ENCODE measurements at regions not wholly inside any gene's neighbourhood (a gene's known extent, or its start where the extent isn't known, plus 50 kb on each side); places are given as distances from the start of the nearest gene placed in this dataset.

GRCh38 chr2:242034138-242034537 is 164.6 kb downstream of the RTP5 start:
- Histone ChIP-seq H3K27ac (ENCODE audit: low read depth, low read length) (no peak overlapping the region), H3K4me3 (ENCODE audit: low read depth, low read length) (no peak overlapping the region), H3K36me3 (ENCODE audit: control insufficient read depth, insufficient read depth, low read length) (no peaks in the 10 kb centered on the region), H3K9me3 (ENCODE audit: control insufficient read depth, insufficient read depth, low read length) (no peaks in the 10 kb centered on the region), H3K9ac (ENCODE audit: low read depth, low read length) (no peak overlapping the region), H3K27me3 (ENCODE audit: control insufficient read depth, insufficient read depth, low read length) (no peaks in the 10 kb centered on the region; the same call in 1 of the 2 replicates), H3K4me1 (ENCODE audit: control insufficient read depth, insufficient read depth, low read length) (peaks cover 7% of the 10 kb centered on the region; the same call in 1 of the 2 replicates)

- no peaks in the 10 kb centered on the region; the same call in 1 of the 2 replicates for H3K27me3 ChIP-seq (ENCODE audit: control insufficient read depth, insufficient read depth, low read length)
- no peaks in the 10 kb centered on the region for H3K9me3 ChIP-seq (ENCODE audit: control insufficient read depth, insufficient read depth, low read length)
- no peak overlapping the region for H3K27ac ChIP-seq (ENCODE audit: low read depth, low read length)
- H3K4me1 ChIP-seq (ENCODE audit: control insufficient read depth, insufficient read depth, low read length), result peaks cover 7% of the 10 kb centered on the region; the same call in 1 of the 2 replicates
- no peak overlapping the region for H3K9ac ChIP-seq (ENCODE audit: low read depth, low read length)
- no peaks in the 10 kb centered on the region for H3K36me3 ChIP-seq (ENCODE audit: control insufficient read depth, insufficient read depth, low read length)
- no peak overlapping the region for H3K4me3 ChIP-seq (ENCODE audit: low read depth, low read length)
Measured at GRCh38 chr2:242034996-242035814, 165.7 kb downstream of the RTP5 start.

GRCh38 chr2:242035858-242036652 is 166.5 kb downstream of the RTP5 start:
- no peak overlapping the region for H3K27ac ChIP-seq (ENCODE audit: low read depth, low read length)
- H3K36me3 ChIP-seq (ENCODE audit: control insufficient read depth, insufficient read depth, low read length), result no peaks in the 10 kb centered on the region
- H3K4me1 ChIP-seq (ENCODE audit: control insufficient read depth, insufficient read depth, low read length), result peaks cover 7% of the 10 kb centered on the region; the same call in 1 of the 2 replicates
- no peak overlapping the region for H3K9ac ChIP-seq (ENCODE audit: low read depth, low read length)
- H3K9me3 ChIP-seq (ENCODE audit: control insufficient read depth, insufficient read depth, low read length), result no peaks in the 10 kb centered on the region
- no peaks in the 10 kb centered on the region; the same call in 1 of the 2 replicates for H3K27me3 ChIP-seq (ENCODE audit: control insufficient read depth, insufficient read depth, low read length)
- H3K4me3 ChIP-seq (ENCODE audit: low read depth, low read length), result no peak overlapping the region

GRCh38 chr2:242036653-242036950 is 167.1 kb downstream of the RTP5 start:
- no peak overlapping the region for H3K9ac ChIP-seq (ENCODE audit: low read depth, low read length)
- H3K27me3 ChIP-seq (ENCODE audit: control insufficient read depth, insufficient read depth, low read length), result no peaks in the 10 kb centered on the region; the same call in 1 of the 2 replicates
- H3K4me1 ChIP-seq (ENCODE audit: control insufficient read depth, insufficient read depth, low read length), result peaks cover 7% of the 10 kb centered on the region; the same call in 1 of the 2 replicates
- no peaks in the 10 kb centered on the region for H3K9me3 ChIP-seq (ENCODE audit: control insufficient read depth, insufficient read depth, low read length)
- H3K36me3 ChIP-seq (ENCODE audit: control insufficient read depth, insufficient read depth, low read length), result no peaks in the 10 kb centered on the region
- no peak overlapping the region for H3K27ac ChIP-seq (ENCODE audit: low read depth, low read length)
- H3K4me3 ChIP-seq (ENCODE audit: low read depth, low read length), result no peak overlapping the region

- Histone ChIP-seq H3K9ac (ENCODE audit: low read depth, low read length) (no peak overlapping the region), H3K4me1 (ENCODE audit: control insufficient read depth, insufficient read depth, low read length) (peaks cover 7% of the 10 kb centered on the region; the same call in 1 of the 2 replicates), H3K27ac (ENCODE audit: low read depth, low read length) (no peak overlapping the region), H3K36me3 (ENCODE audit: control insufficient read depth, insufficient read depth, low read length) (no peaks in the 10 kb centered on the region), H3K9me3 (ENCODE audit: control insufficient read depth, insufficient read depth, low read length) (no peaks in the 10 kb centered on the region), H3K27me3 (ENCODE audit: control insufficient read depth, insufficient read depth, low read length) (peaks cover 4% of the 10 kb centered on the region), H3K4me3 (ENCODE audit: low read depth, low read length) (no peak overlapping the region)
Measured at GRCh38 chr2:242038166-242038927, 168.8 kb downstream of the RTP5 start.

- no peaks in the 10 kb centered on the region for H3K36me3 ChIP-seq (ENCODE audit: control insufficient read depth, insufficient read depth, low read length)
- peaks cover 7% of the 10 kb centered on the region for H3K27me3 ChIP-seq (ENCODE audit: control insufficient read depth, insufficient read depth, low read length)
- no peaks in the 10 kb centered on the region for H3K9me3 ChIP-seq (ENCODE audit: control insufficient read depth, insufficient read depth, low read length)
- H3K27ac ChIP-seq (ENCODE audit: low read depth, low read length), result no peak overlapping the region
- no peak overlapping the region for H3K9ac ChIP-seq (ENCODE audit: low read depth, low read length)
- H3K4me1 ChIP-seq (ENCODE audit: control insufficient read depth, insufficient read depth, low read length), result peaks cover 7% of the 10 kb centered on the region; the same call in 1 of the 2 replicates
- no peak overlapping the region for H3K4me3 ChIP-seq (ENCODE audit: low read depth, low read length)
Measured at GRCh38 chr2:242038928-242039341, 169.4 kb downstream of the RTP5 start.

- Histone ChIP-seq H3K9ac (ENCODE audit: low read depth, low read length) (no peak overlapping the region), H3K27me3 (ENCODE audit: control insufficient read depth, insufficient read depth, low read length) (peaks cover 7% of the 10 kb centered on the region), H3K9me3 (ENCODE audit: control insufficient read depth, insufficient read depth, low read length) (no peaks in the 10 kb centered on the region), H3K4me3 (ENCODE audit: low read depth, low read length) (no peak overlapping the region), H3K27ac (ENCODE audit: low read depth, low read length) (no peak overlapping the region), H3K36me3 (ENCODE audit: control insufficient read depth, insufficient read depth, low read length) (no peaks in the 10 kb centered on the region), H3K4me1 (ENCODE audit: control insufficient read depth, insufficient read depth, low read length) (no peaks in the 10 kb centered on the region)
Measured at GRCh38 chr2:242040303-242040655, 170.8 kb downstream of the RTP5 start.

- Histone ChIP-seq H3K4me3 (ENCODE audit: low read depth, low read length) (no peak overlapping the region), H3K36me3 (ENCODE audit: control insufficient read depth, insufficient read depth, low read length) (no peaks in the 10 kb centered on the region), H3K4me1 (ENCODE audit: control insufficient read depth, insufficient read depth, low read length) (no peaks in the 10 kb centered on the region), H3K27ac (ENCODE audit: low read depth, low read length) (no peak overlapping the region), H3K9ac (ENCODE audit: low read depth, low read length) (no peak overlapping the region), H3K9me3 (ENCODE audit: control insufficient read depth, insufficient read depth, low read length) (no peaks in the 10 kb centered on the region), H3K27me3 (ENCODE audit: control insufficient read depth, insufficient read depth, low read length) (peaks cover 7% of the 10 kb centered on the region)
Measured at GRCh38 chr2:242040681-242041080, 171.2 kb downstream of the RTP5 start.

- Histone ChIP-seq H3K9me3 (ENCODE audit: control insufficient read depth, insufficient read depth, low read length) (no peaks in the 10 kb centered on the region), H3K27me3 (ENCODE audit: control insufficient read depth, insufficient read depth, low read length) (peaks cover 10% of the 10 kb centered on the region), H3K36me3 (ENCODE audit: control insufficient read depth, insufficient read depth, low read length) (no peaks in the 10 kb centered on the region), H3K9ac (ENCODE audit: low read depth, low read length) (no peak overlapping the region), H3K27ac (ENCODE audit: low read depth, low read length) (no peak overlapping the region), H3K4me3 (ENCODE audit: low read depth, low read length) (no peak overlapping the region), H3K4me1 (ENCODE audit: control insufficient read depth, insufficient read depth, low read length) (no peaks in the 10 kb centered on the region)
Measured at GRCh38 chr2:242041816-242042215, 172.3 kb downstream of the RTP5 start.

GRCh38 chr2:242043538-242044312 is 174.2 kb downstream of the RTP5 start:
- H3K9ac ChIP-seq (ENCODE audit: low read depth, low read length), result no peak overlapping the region
- no peak overlapping the region for H3K27ac ChIP-seq (ENCODE audit: low read depth, low read length)
- no peak overlapping the region for H3K4me3 ChIP-seq (ENCODE audit: low read depth, low read length)
- no peaks in the 10 kb centered on the region for H3K36me3 ChIP-seq (ENCODE audit: control insufficient read depth, insufficient read depth, low read length)
- peaks cover 23% of the 10 kb centered on the region for H3K27me3 ChIP-seq (ENCODE audit: control insufficient read depth, insufficient read depth, low read length)
- H3K4me1 ChIP-seq (ENCODE audit: control insufficient read depth, insufficient read depth, low read length), result no peaks in the 10 kb centered on the region
- no peaks in the 10 kb centered on the region for H3K9me3 ChIP-seq (ENCODE audit: control insufficient read depth, insufficient read depth, low read length)

Data from HUES48 (cell line).